GM19238 (cell line): ENCODE measurements at regions not wholly inside any gene's neighbourhood (a gene's known extent, or its start where the extent isn't known, plus 50 kb on each side); places are given as distances from the start of the nearest gene placed in this dataset.

Experiments
- DNase-seq: peaks from one replicate; pipeline ENCODE4 v3.0.0; 2011; ENCODE audit warnings: low spot score; ENCODE audit not compliant: insufficient read length

GRCh38 chr16:73605309-73605708 is 557.4 kb upstream of the ZFHX3 start:
- DNase-seq: no peak

- DNase-seq: no peak
These were observed 554.0 kb upstream of the ZFHX3 start for GRCh38 chr16:73601911-73602310.

- DNase-seq: no peak
These were observed 551.9 kb upstream of the ZFHX3 start for GRCh38 chr16:73599870-73600269.

GRCh38 chr16:73599351-73599750 is 551.4 kb upstream of the ZFHX3 start:
- no peak for DNase-seq

- no peak for DNase-seq
These were observed 536.2 kb upstream of the ZFHX3 start for GRCh38 chr16:73584157-73584556.

- DNase-seq: no peak
These were observed 524.4 kb upstream of the ZFHX3 start for GRCh38 chr16:73572135-73572828.

GRCh38 chr16:73569266-73569980 is 521.5 kb upstream of the ZFHX3 start:
- DNase-seq: no peak

- no peak for DNase-seq
These were observed 520.8 kb upstream of the ZFHX3 start for GRCh38 chr16:73568769-73569168.

- DNase-seq: no peak
These were observed 518.0 kb upstream of the ZFHX3 start for GRCh38 chr16:73565925-73566324.

- no peak for DNase-seq
These were observed 517.3 kb upstream of the ZFHX3 start for GRCh38 chr16:73565263-73565662.

GRCh38 chr16:73563709-73564108 is 515.8 kb upstream of the ZFHX3 start:
- no peak for DNase-seq

GRCh38 chr16:73560497-73560896 is 512.6 kb upstream of the ZFHX3 start:
- DNase-seq: no peak

GRCh38 chr16:73558219-73558618 is 510.3 kb upstream of the ZFHX3 start:
- DNase-seq: no peak

- DNase-seq: no peak
These were observed 506.2 kb upstream of the ZFHX3 start for GRCh38 chr16:73553941-73554660.

- no peak for DNase-seq
These were observed 502.2 kb upstream of the ZFHX3 start for GRCh38 chr16:73549984-73550631.

- DNase-seq: no peak
These were observed 499.9 kb upstream of the ZFHX3 start for GRCh38 chr16:73547552-73548403.

GRCh38 chr16:73546341-73546845 is 498.5 kb upstream of the ZFHX3 start:
- no peak for DNase-seq

- DNase-seq: no peak
These were observed 497.8 kb upstream of the ZFHX3 start for GRCh38 chr16:73545755-73546154.

- DNase-seq: no peak
These were observed 497.4 kb upstream of the ZFHX3 start for GRCh38 chr16:73545290-73545689.

- no peak for DNase-seq
These were observed 496.9 kb upstream of the ZFHX3 start for GRCh38 chr16:73544826-73545225.
